ENCODE measurements at regions not wholly inside any gene's neighbourhood (a gene's known extent, or its start where the extent isn't known, plus 50 kb on each side); places are given as distances from the start of the nearest gene placed in this dataset.
"Not testable (repeated sequence)": the region's sequence is repeated elsewhere in the genome, so short reads cannot be mapped to it uniquely, and the experiment has no call there.

- no peak for DNase-seq (ENCODE audit: low read depth in 2 of 2)
Observed at GRCh38 chr6:90372450-90372849, 75.8 kb upstream of the BACH2 start.

GRCh38 chr6:90370493-90370959, 73.9 kb upstream of the BACH2 start:
- DNase-seq (ENCODE audit: low read depth in 2 of 2) = no peak

GRCh38 chr6:90369651-90370050, 73.0 kb upstream of the BACH2 start:
- no peak for DNase-seq (ENCODE audit: low read depth in 2 of 2)

- DNase-seq (ENCODE audit: low read depth in 2 of 2) = no peak
Observed at GRCh38 chr6:90369024-90369519, 72.4 kb upstream of the BACH2 start.

GRCh38 chr6:90368601-90369000, 72.0 kb upstream of the BACH2 start:
- DNase-seq (ENCODE audit: low read depth in 2 of 2) = no peak

GRCh38 chr6:90368001-90368400, 71.4 kb upstream of the BACH2 start:
- DNase-seq (ENCODE audit: low read depth in 2 of 2) = no peak

- DNase-seq (ENCODE audit: low read depth in 2 of 2) = no peak
Observed at GRCh38 chr6:90365565-90366219, 69.0 kb upstream of the BACH2 start.

- no peak for DNase-seq (ENCODE audit: low read depth in 2 of 2)
Observed at GRCh38 chr6:90365002-90365401, 68.4 kb upstream of the BACH2 start.

- no peak for DNase-seq (ENCODE audit: low read depth in 2 of 2)
Observed at GRCh38 chr6:90364286-90364685, 67.6 kb upstream of the BACH2 start.

GRCh38 chr6:90362318-90362717, 65.7 kb upstream of the BACH2 start:
- DNase-seq (ENCODE audit: low read depth in 2 of 2) = no peak

GRCh38 chr6:90361174-90361573, 64.5 kb upstream of the BACH2 start:
- DNase-seq (ENCODE audit: low read depth in 2 of 2) = no peak

GRCh38 chr6:90358036-90358770, 61.6 kb upstream of the BACH2 start:
- DNase-seq (ENCODE audit: low read depth in 2 of 2) = not testable (repeated sequence)

GRCh38 chr6:90356012-90356421, 59.4 kb upstream of the BACH2 start:
- no peak for DNase-seq (ENCODE audit: low read depth in 2 of 2)

- no peak for DNase-seq (ENCODE audit: low read depth in 2 of 2)
Observed at GRCh38 chr6:90354961-90355360, 58.3 kb upstream of the BACH2 start.

GRCh38 chr6:90351696-90352095, 55.1 kb upstream of the BACH2 start:
- no peak for DNase-seq (ENCODE audit: low read depth in 2 of 2)

GRCh38 chr6:90350689-90351554, 54.3 kb upstream of the BACH2 start:
- DNase-seq (ENCODE audit: low read depth in 2 of 2) = no peak

GRCh38 chr6:90347411-90347851, 50.8 kb upstream of the BACH2 start:
- no peak for DNase-seq (ENCODE audit: low read depth in 2 of 2)

GRCh38 chr6:90346729-90347128, 50.1 kb upstream of the BACH2 start:
- DNase-seq (ENCODE audit: low read depth in 2 of 2) = no peak

Measured in stimulated activated CD4-positive, alpha-beta T cell treated with anti-CD3 and anti-CD28 coated beads, Interleukin-4, amount 100 ng/mL, for 48 hours (primary cell).